ENCODE measurements at regions not wholly inside any gene's neighbourhood (a gene's known extent, or its start where the extent isn't known, plus 50 kb on each side); places are given as distances from the start of the nearest gene placed in this dataset.

- no peak for TF ChIP-seq CTCF (IDR thresholded peaks at IDR 0.05)
- TF ChIP-seq ETV6 (CRISPR knock-in tag; IDR thresholded peaks at IDR 0.05) = no peak
- TF ChIP-seq MXD4 (CRISPR knock-in tag; IDR thresholded peaks at IDR 0.05; ENCODE audit: borderline replicate concordance) = no peak
- TF ChIP-seq ZNF416 (CRISPR knock-in tag; IDR thresholded peaks at IDR 0.05) = no peak
- no peak for TF ChIP-seq ZNF396 (CRISPR knock-in tag; IDR thresholded peaks at IDR 0.05; ENCODE audit: borderline replicate concordance)
- no peak for TF ChIP-seq ZNF512 (CRISPR knock-in tag; IDR thresholded peaks at IDR 0.05; ENCODE audit: borderline replicate concordance)
- TF ChIP-seq, protein P1, sequence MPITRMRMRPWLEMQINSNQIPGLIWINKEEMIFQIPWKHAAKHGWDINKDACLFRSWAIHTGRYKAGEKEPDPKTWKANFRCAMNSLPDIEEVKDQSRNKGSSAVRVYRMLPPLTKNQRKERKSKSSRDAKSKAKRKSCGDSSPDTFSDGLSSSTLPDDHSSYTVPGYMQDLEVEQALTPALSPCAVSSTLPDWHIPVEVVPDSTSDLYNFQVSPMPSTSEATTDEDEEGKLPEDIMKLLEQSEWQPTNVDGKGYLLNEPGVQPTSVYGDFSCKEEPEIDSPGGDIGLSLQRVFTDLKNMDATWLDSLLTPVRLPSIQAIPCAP (CRISPR knock-in tag; IDR thresholded peaks at IDR 0.05) = no peak
- TF ChIP-seq ATF1 (CRISPR knock-in tag; IDR thresholded peaks at IDR 0.05) = no peak
- no peak for DNase-seq (ENCODE audit: low spot score)
- peaks cover 3% of the 10 kb centered on the region for H3K4me1 Mint-ChIP-seq
- no peaks in the 10 kb centered on the region for H3K9me3 Mint-ChIP-seq
- no peak overlapping the region for H3K27ac Mint-ChIP-seq
- H3K4me3 Mint-ChIP-seq = no peak overlapping the region
- POLR2A ChIA-PET = no interaction called here
- H3K27me3 Mint-ChIP-seq (ENCODE audit: low read depth) = no peaks in the 10 kb centered on the region
- no peaks in the 10 kb centered on the region for H3K36me3 Mint-ChIP-seq
- no peak for ATAC-seq
- CTCF ChIA-PET = no interaction called here
Measured at GRCh38 chr13:73542446-73542845, 483.6 kb downstream of the KLF5 start.

GRCh38 chr13:73536865-73537264 lies 478.1 kb downstream of the KLF5 start:
- Mint-ChIP-seq H3K4me1 (peaks cover 8% of the 10 kb centered on the region), H3K9me3 (peaks cover 8% of the 10 kb centered on the region)
- no peak for TF ChIP-seq HMGA2 (CRISPR knock-in tag; IDR thresholded peaks at IDR 0.05)
- no peak for TF ChIP-seq E2F4 (CRISPR knock-in tag; IDR thresholded peaks at IDR 0.05; ENCODE audit: borderline replicate concordance, low read depth)
- no peak for TF ChIP-seq JUN (CRISPR knock-in tag; IDR thresholded peaks at IDR 0.05)
- no peak for TF ChIP-seq ZNF281 (CRISPR knock-in tag; IDR thresholded peaks at IDR 0.05)
- TF ChIP-seq ZNF121 (CRISPR knock-in tag; IDR thresholded peaks at IDR 0.05) = no peak
- TF ChIP-seq MYBL2 (CRISPR knock-in tag; IDR thresholded peaks at IDR 0.05) = no peak
- no peak for TF ChIP-seq CREB1 (CRISPR knock-in tag; IDR thresholded peaks at IDR 0.05)

GRCh38 chr13:73535341-73535740 lies 476.5 kb downstream of the KLF5 start:
- no peaks in the 10 kb centered on the region for H3K36me3 Mint-ChIP-seq
- no peak for ATAC-seq
- POLR2A ChIA-PET = no interaction called here
- CTCF ChIA-PET = no interaction called here
- DNase-seq (ENCODE audit: low spot score) = no peak
- no peaks in the 10 kb centered on the region for H3K27me3 Mint-ChIP-seq (ENCODE audit: low read depth)
- H3K9me3 Mint-ChIP-seq = peaks cover 8% of the 10 kb centered on the region
- no peak overlapping the region for H3K4me3 Mint-ChIP-seq
- peaks cover 8% of the 10 kb centered on the region for H3K4me1 Mint-ChIP-seq
- H3K27ac Mint-ChIP-seq = no peak overlapping the region
- TF ChIP-seq ZNF219 (CRISPR knock-in tag; IDR thresholded peaks at IDR 0.05; ENCODE audit: borderline replicate concordance) (no peak), ZNF263 (CRISPR knock-in tag; IDR thresholded peaks at IDR 0.05; ENCODE audit: low read depth) (no peak), ZNF232 (CRISPR knock-in tag; IDR thresholded peaks at IDR 0.05) (no peak), RORB (CRISPR knock-in tag; IDR thresholded peaks at IDR 0.05) (no peak), ZNF281 (CRISPR knock-in tag; IDR thresholded peaks at IDR 0.05) (no peak)
- TF ChIP-seq, protein P2, sequence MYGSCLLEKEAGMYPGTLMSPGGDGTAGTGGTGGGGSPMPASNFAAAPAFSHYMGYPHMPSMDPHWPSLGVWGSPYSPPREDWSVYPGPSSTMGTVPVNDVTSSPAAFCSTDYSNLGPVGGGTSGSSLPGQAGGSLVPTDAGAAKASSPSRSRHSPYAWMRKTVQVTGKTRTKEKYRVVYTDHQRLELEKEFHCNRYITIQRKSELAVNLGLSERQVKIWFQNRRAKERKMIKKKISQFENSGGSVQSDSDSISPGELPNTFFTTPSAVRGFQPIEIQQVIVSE (CRISPR knock-in tag; IDR thresholded peaks at IDR 0.05; ENCODE audit: borderline replicate concordance) = no peak

More at GRCh38 chr13:73536865-73537264, 478.1 kb downstream of the KLF5 start:
- H3K27ac Mint-ChIP-seq = no peak overlapping the region
- ChIA-PET CTCF (no interaction called here), POLR2A (no interaction called here)
- no peaks in the 10 kb centered on the region for H3K27me3 Mint-ChIP-seq (ENCODE audit: low read depth)
- no peaks in the 10 kb centered on the region for H3K36me3 Mint-ChIP-seq
- ATAC-seq = no peak
- no peak overlapping the region for H3K4me3 Mint-ChIP-seq
- DNase-seq (ENCODE audit: low spot score) = no peak

Data from WTC11 (cell line).